Body of pancreas (tissue), 4 donors: ENCODE measurements at regions not wholly inside any gene's neighbourhood (a gene's known extent, or its start where the extent isn't known, plus 50 kb on each side); places are given as distances from the start of the nearest gene placed in this dataset.

Experiments
- CTCF ChIP-seq, 7 experiments: fragments of 450-650 bp in 4 of 7; fragments of 200-600 bp in 3 of 7; sonication (generic) in 3 of 7; IDR thresholded peaks; one replicate each; pipeline ENCODE4 v1.5.1; 2016 to 2019; ENCODE audit warnings: antibody characterized with exemption in 7 of 7
- POLR2A ChIP-seq, 3 donors: fragments of 450-650 bp; IDR thresholded peaks; one replicate each; pipeline ENCODE4 v1.6.1; 2016; ENCODE audit warnings: antibody characterized with exemption in 3 of 3, mild to moderate bottlenecking in 2 of 3

- TF ChIP-seq CTCF (IDR thresholded peaks at IDR 0.05) (no peak), POLR2A (IDR thresholded peaks at IDR 0.05) (no peak)
Observed at GRCh38 chr4:89404530-89404929, 96.9 kb upstream of the GPRIN3 start.
